ENCODE measurements at regions not wholly inside any gene's neighbourhood (a gene's known extent, or its start where the extent isn't known, plus 50 kb on each side); places are given as distances from the start of the nearest gene placed in this dataset.

DNA sequence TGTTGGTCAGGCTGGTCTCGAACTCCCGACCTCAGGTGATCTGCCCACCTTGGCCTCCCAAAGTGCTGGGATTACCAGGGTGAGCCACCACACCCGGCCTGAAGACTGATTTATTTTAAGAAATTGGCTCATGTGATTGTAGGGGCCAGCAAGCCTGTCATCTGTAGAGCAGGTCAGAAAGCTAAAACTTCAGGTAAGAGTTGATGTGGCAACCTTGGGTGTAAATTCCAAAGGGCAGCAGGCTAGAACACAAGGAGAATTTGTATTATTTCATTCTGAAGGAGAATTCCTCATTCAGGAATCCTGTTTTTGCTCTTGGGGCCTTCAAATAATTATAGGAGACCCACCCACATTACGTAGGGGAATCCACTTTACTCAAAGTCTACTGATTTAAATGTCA lies 728.7 kb downstream of the LTN1 start:
- CTCF ChIA-PET, result interaction anchor here (0.5 kb wide), 1 partner anchor 1096 kb away, joined by 7 read pairs; no protein-coding TSS in a partner anchor
- TF ChIP-seq FOXM1 (IDR thresholded peaks at IDR 0.05; ENCODE audit: borderline replicate concordance), result no peak
- POLR2A ChIA-PET, result no interaction called here
- DNase-seq (ENCODE audit: extremely low spot score), result no peak

- TF ChIP-seq FOXK2 (IDR thresholded peaks at IDR 0.05), result no peak
- TF ChIP-seq ELF4 (IDR thresholded peaks at IDR 0.05), result no peak
- TF ChIP-seq, protein P1, sequence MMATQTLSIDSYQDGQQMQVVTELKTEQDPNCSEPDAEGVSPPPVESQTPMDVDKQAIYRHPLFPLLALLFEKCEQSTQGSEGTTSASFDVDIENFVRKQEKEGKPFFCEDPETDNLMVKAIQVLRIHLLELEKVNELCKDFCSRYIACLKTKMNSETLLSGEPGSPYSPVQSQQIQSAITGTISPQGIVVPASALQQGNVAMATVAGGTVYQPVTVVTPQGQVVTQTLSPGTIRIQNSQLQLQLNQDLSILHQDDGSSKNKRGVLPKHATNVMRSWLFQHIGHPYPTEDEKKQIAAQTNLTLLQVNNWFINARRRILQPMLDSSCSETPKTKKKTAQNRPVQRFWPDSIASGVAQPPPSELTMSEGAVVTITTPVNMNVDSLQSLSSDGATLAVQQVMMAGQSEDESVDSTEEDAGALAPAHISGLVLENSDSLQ (IDR thresholded peaks at IDR 0.05), result no peak
- TF ChIP-seq SUZ12 (IDR thresholded peaks at IDR 0.05), result no peak
- no peak for TF ChIP-seq L3MBTL2 (conservative IDR thresholded peaks at IDR 0.05)
- no peak for TF ChIP-seq TARDBP (IDR thresholded peaks at IDR 0.05)
- TF ChIP-seq SP1 (IDR thresholded peaks at IDR 0.05), result no peak
- TF ChIP-seq FOXA1 (IDR thresholded peaks at IDR 0.05), result no peak
- TF ChIP-seq CTBP1 (IDR thresholded peaks at IDR 0.05; ENCODE audit: borderline replicate concordance), result no peak
- TF ChIP-seq LEF1 (IDR thresholded peaks at IDR 0.05; ENCODE audit: borderline replicate concordance), result no peak
- no peak for TF ChIP-seq FOXM1 (IDR thresholded peaks at IDR 0.05; ENCODE audit: borderline replicate concordance)
- TF ChIP-seq BHLHE40 (IDR thresholded peaks at IDR 0.05; ENCODE audit: borderline replicate concordance), result no peak
- TF ChIP-seq ZNF384 (IDR thresholded peaks at IDR 0.05), result no peak
- TF ChIP-seq HDGF (IDR thresholded peaks at IDR 0.05; ENCODE audit: borderline replicate concordance), result no peak
- no peak for TF ChIP-seq ARNT (IDR thresholded peaks at IDR 0.05)
- TF ChIP-seq NFRKB (IDR thresholded peaks at IDR 0.05), result no peak
- CTCF ChIA-PET, result no interaction called here
- POLR2A ChIA-PET, result no interaction called here
- no peak for DNase-seq (ENCODE audit: extremely low spot score)
Observed at GRCh38 chr21:28261298-28261697, 731.4 kb downstream of the LTN1 start.

DNA sequence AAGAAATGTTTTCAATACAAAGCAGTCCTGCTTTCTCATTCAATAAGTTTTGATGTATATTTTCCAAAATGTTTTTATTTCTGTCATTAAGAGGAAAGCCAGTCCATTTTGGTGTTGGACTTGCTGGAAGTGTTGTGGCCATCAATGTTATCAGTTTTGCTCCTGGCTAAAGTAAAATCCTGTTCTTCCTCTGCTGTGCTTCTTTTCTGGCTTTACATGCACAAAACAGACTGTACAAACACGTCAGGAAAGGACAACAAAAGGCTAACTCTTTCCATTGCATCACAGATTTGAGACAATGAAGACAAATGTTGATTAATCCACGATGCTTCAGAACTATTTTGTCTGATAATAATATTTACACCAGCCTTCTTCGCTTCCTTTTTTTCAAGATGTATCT lies 735.4 kb downstream of the LTN1 start:
- DNase-seq (ENCODE audit: extremely low spot score), result no peak
- POLR2A ChIA-PET, result no interaction called here
- no peak for TF ChIP-seq BHLHE40 (IDR thresholded peaks at IDR 0.05; ENCODE audit: borderline replicate concordance)
- CTCF ChIA-PET, result no interaction called here

DNA sequence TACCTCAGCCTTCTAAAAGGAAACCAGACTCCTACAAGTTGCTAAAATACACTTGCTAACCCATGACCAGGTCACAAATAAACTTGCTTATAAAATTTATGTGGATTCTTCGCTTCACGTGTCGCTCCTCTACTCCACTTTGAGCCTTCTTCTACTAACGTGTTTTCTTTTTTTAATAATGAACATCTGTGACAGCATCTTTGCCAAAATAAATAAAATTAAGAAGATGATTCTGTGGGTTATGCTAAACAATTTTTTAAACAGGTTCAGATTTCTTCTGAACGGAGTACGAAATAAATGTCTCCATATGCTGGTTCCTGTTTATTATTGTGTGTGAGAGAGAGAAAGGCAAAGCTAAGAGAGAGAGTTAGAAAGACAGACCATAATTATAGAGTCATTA lies 735.8 kb downstream of the LTN1 start:
- ChIA-PET CTCF (no interaction called here), POLR2A (no interaction called here)
- DNase-seq (ENCODE audit: extremely low spot score), result no peak
- TF ChIP-seq, protein P1 (IDR thresholded peaks at IDR 0.05), result no peak
- TF ChIP-seq L3MBTL2 (conservative IDR thresholded peaks at IDR 0.05), result no peak
- TF ChIP-seq TARDBP (IDR thresholded peaks at IDR 0.05), result no peak
- no peak for TF ChIP-seq SUZ12 (IDR thresholded peaks at IDR 0.05)
- TF ChIP-seq NFRKB (IDR thresholded peaks at IDR 0.05), result no peak
- TF ChIP-seq FOXA1 (IDR thresholded peaks at IDR 0.05), result no peak

DNA sequence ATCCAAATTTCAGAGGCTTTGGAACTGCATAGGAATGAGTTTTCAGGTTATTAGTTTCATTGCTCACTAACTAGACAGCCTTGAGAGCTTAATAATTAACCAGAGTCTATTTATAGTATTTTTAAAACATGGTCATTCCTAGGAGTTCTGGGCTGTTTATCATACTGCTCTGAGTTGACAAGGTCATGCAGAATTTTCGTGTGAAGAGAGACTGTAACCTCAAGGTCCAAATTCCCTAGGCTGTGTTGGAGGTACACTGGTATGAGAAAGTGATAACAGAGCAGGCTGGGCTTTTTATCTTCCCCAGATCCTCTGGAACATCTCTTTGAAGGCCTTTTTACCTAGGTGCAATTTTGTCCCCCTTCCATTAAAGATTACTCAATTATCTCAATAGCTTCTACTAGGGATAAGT lies 736.3 kb downstream of the LTN1 start:
- DNase-seq (ENCODE audit: extremely low spot score), result no peak
- ChIA-PET POLR2A (no interaction called here), CTCF (no interaction called here)
- TF ChIP-seq CTBP1 (IDR thresholded peaks at IDR 0.05; ENCODE audit: borderline replicate concordance) (no peak), FOXM1 (IDR thresholded peaks at IDR 0.05; ENCODE audit: borderline replicate concordance) (no peak), SP1 (IDR thresholded peaks at IDR 0.05) (no peak), BHLHE40 (IDR thresholded peaks at IDR 0.05; ENCODE audit: borderline replicate concordance) (no peak), HDGF (IDR thresholded peaks at IDR 0.05; ENCODE audit: borderline replicate concordance) (no peak), L3MBTL2 (conservative IDR thresholded peaks at IDR 0.05) (no peak), SUZ12 (IDR thresholded peaks at IDR 0.05) (no peak), ELF4 (IDR thresholded peaks at IDR 0.05) (no peak), ZNF384 (IDR thresholded peaks at IDR 0.05) (no peak), NFRKB (IDR thresholded peaks at IDR 0.05) (no peak), ARNT (IDR thresholded peaks at IDR 0.05) (no peak), TARDBP (IDR thresholded peaks at IDR 0.05) (no peak), FOXK2 (IDR thresholded peaks at IDR 0.05) (no peak), LEF1 (IDR thresholded peaks at IDR 0.05; ENCODE audit: borderline replicate concordance) (no peak), FOXA1 (IDR thresholded peaks at IDR 0.05) (no peak)
- TF ChIP-seq, protein P1 (IDR thresholded peaks at IDR 0.05), result no peak

DNA sequence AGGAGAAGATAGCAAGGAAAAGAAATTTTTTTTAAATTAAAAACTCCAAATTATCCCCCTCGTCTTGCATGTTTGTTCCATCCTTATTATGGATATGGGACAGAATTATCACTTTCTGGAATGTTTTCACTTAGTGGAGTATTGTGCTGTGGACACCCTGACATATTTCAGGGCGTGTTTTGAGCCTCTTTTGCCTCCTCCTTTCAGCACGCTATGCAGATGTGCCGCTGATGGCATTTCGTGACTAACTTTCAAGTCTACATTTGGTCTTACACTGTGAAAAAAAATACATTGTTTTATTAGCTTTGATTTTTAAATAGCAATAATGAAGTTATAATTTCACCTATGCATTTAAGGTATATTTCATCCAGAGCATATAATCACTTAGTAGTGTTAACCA lies 738.7 kb downstream of the LTN1 start:
- no peak for TF ChIP-seq CTBP1 (IDR thresholded peaks at IDR 0.05; ENCODE audit: borderline replicate concordance)
- TF ChIP-seq FOXA1 (IDR thresholded peaks at IDR 0.05), result no peak
- TF ChIP-seq TARDBP (IDR thresholded peaks at IDR 0.05), result no peak
- no peak for TF ChIP-seq BHLHE40 (IDR thresholded peaks at IDR 0.05; ENCODE audit: borderline replicate concordance)
- TF ChIP-seq, protein P1 (IDR thresholded peaks at IDR 0.05), result no peak
- ChIA-PET POLR2A (no interaction called here), CTCF (no interaction called here)
- no peak for DNase-seq (ENCODE audit: extremely low spot score)

DNA sequence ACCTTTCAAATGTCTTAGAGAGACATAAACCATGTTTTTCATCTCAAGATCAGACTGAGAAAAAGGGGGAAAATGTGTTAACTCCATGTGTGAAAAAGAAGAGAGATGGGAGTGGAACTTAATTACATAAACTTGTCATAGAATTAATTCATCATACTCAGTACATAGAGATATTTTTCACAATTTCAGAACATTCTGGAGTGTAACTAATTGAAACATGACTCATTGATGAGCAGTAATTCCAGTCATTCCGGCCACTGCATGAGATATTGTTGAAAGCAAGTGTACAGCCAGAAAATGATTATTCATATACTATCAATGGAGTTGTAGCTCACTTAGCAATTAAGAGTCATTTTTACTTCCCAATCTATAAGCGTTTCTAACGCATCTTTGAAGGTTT lies 739.3 kb downstream of the LTN1 start:
- POLR2A ChIA-PET, result no interaction called here
- TF ChIP-seq FOXM1 (IDR thresholded peaks at IDR 0.05; ENCODE audit: borderline replicate concordance) (no peak), SUZ12 (IDR thresholded peaks at IDR 0.05) (no peak), BHLHE40 (IDR thresholded peaks at IDR 0.05; ENCODE audit: borderline replicate concordance) (no peak), TARDBP (IDR thresholded peaks at IDR 0.05) (no peak), HDGF (IDR thresholded peaks at IDR 0.05; ENCODE audit: borderline replicate concordance) (no peak), L3MBTL2 (conservative IDR thresholded peaks at IDR 0.05) (no peak), CTBP1 (IDR thresholded peaks at IDR 0.05; ENCODE audit: borderline replicate concordance) (no peak), FOXA1 (IDR thresholded peaks at IDR 0.05) (no peak), ELF4 (IDR thresholded peaks at IDR 0.05) (no peak), FOXK2 (IDR thresholded peaks at IDR 0.05) (no peak), SP1 (IDR thresholded peaks at IDR 0.05) (no peak), NFRKB (IDR thresholded peaks at IDR 0.05) (no peak), ARNT (IDR thresholded peaks at IDR 0.05) (no peak)
- TF ChIP-seq, protein P1 (IDR thresholded peaks at IDR 0.05), result no peak
- no peak for DNase-seq (ENCODE audit: extremely low spot score)

More for the DNA sequence above, 739.3 kb downstream of the LTN1 start:
- CTCF ChIA-PET, result no interaction called here

Data from HEK293T (cell line).